ENCODE measurements at regions not wholly inside any gene's neighbourhood (a gene's known extent, or its start where the extent isn't known, plus 50 kb on each side); places are given as distances from the start of the nearest gene placed in this dataset.

- WGBS (ENCODE audit: insufficient coverage, low coverage, missing lambda C conversion rate) = 3% methylated on average over 13 of the region's 13 CpGs
- BruUV-seq (replicated peaks) = no TSS peak
- intact Hi-C loops (cut with micrococcal nuclease) = no loop called here
Observed at GRCh38 chr4:1506956-1507721, 100.9 kb upstream of the NKX1-1 start.

More at GRCh38 chr4:1506956-1507721, 100.9 kb upstream of the NKX1-1 start:
- Histone ChIP-seq H2AFZ (ENCODE audit: low read depth, low read length) (no peak overlapping the region), H3K27me3 (ENCODE audit: control insufficient read depth in 2 of 2, insufficient read depth in 2 of 2, low read length in 2 of 2) (peaks cover 5 to 40% of the 10 kb centered on the region in 2 experiments; a peak in 2 of 5 replicates), H3K36me3 (ENCODE audit: control insufficient read depth, insufficient read depth, low read length) (no peaks in the 10 kb centered on the region), H3K27ac (ENCODE audit: extremely low read depth, low read depth, low read length) (no peak overlapping the region), H3K4me2 (ENCODE audit: insufficient read depth, low read length) (no peak overlapping the region), H3K9ac (ENCODE audit: insufficient read depth in 1 of 2, low read depth in 2 of 2, low read length in 2 of 2) (no peak overlapping the region), H3K79me2 (ENCODE audit: control insufficient read depth, insufficient read depth, low read length) (no peaks in the 10 kb centered on the region), H3K9me3 (replicated peaks; ENCODE audit: control insufficient read depth, insufficient read depth, low read depth, low read length) (no peaks in the 10 kb centered on the region), H3K4me1 (replicated peaks in 1 of 2; ENCODE audit: control insufficient read depth in 2 of 2, insufficient read depth in 2 of 2, low read length in 2 of 2) (peaks cover 0 to 42% of the 10 kb centered on the region in 2 experiments; a peak in 2 of 5 replicates), H3K9me1 (ENCODE audit: control insufficient read depth, insufficient read depth, low read length) (no peaks in the 10 kb centered on the region), H3K4me3 (no peak overlapping the region), H4K20me1 (replicated peaks; ENCODE audit: control insufficient read depth, insufficient read depth, low read length) (no peaks in the 10 kb centered on the region)
- ATAC-seq = no peak
- CTCF ChIA-PET (ENCODE audit: low intra/inter-chr PET ratio) = no interaction called here
- FAIRE-seq = no peak
- POLR2A ChIA-PET = interaction anchor here (1.0 to 1.1 kb wide), 2 partner anchors 10 to 21 kb away, joined by 3 read pairs; no protein-coding TSS in a partner anchor
- no peak for TF ChIP-seq SUPT5H (IDR thresholded peaks at IDR 0.05)
- TF ChIP-seq ZSCAN29 (IDR thresholded peaks at IDR 0.05) = no peak
- TF ChIP-seq ZNF449 (CRISPR knock-in tag; IDR thresholded peaks at IDR 0.05) = no peak
- TF ChIP-seq TCF15 (CRISPR knock-in tag; IDR thresholded peaks at IDR 0.05) = no peak
- no peak for TF ChIP-seq SLC30A9 (CRISPR knock-in tag; IDR thresholded peaks at IDR 0.05)
- no peak for TF ChIP-seq EGR1 (conservative IDR thresholded peaks at IDR 0.05)
- no peak for TF ChIP-seq SMC3 (conservative IDR thresholded peaks at IDR 0.05; ENCODE audit: insufficient read depth, low read depth, low read length)
- no peak for TF ChIP-seq HOXB6 (CRISPR knock-in tag; IDR thresholded peaks at IDR 0.05; ENCODE audit: borderline replicate concordance)
- TF ChIP-seq ZNF212 (CRISPR knock-in tag; IDR thresholded peaks at IDR 0.05) = no peak
- TF ChIP-seq KDM4B (IDR thresholded peaks at IDR 0.05; ENCODE audit: borderline replicate concordance in 2 of 2, low read depth in 1 of 2) = no peak
- TF ChIP-seq ZNF583 (CRISPR knock-in tag; IDR thresholded peaks at IDR 0.05) = no peak
- TF ChIP-seq DEAF1 (CRISPR knock-in tag; IDR thresholded peaks at IDR 0.05) = no peak
- no peak for DNase-seq (ENCODE audit: extremely low read depth in 1 of 4, low spot score in 3 of 4)
- in situ Hi-C loops (cut with MboI) = no loop called here

Measured in K562 (cell line).